ENCODE measurements at regions not wholly inside any gene's neighbourhood (a gene's known extent, or its start where the extent isn't known, plus 50 kb on each side); places are given as distances from the start of the nearest gene placed in this dataset.

DNA sequence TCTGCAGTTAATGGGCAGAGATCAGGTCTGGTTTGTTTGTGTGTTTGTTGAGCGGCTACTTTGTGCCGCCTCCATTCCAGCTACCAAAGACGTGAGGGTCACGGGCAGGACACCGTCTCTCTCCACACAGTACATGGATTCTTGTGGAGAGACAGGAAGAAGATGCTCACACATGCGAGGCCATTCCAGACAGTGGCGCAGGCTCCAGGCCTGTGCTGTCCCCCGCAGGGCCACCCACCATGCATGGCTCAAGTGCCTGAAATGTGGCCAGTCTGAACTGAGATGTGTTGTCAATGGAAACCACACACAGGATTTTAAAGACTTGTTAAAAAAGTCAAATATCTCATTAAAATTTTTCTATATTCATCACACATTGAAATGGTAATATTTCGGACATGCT lies 848.3 kb downstream of the TBC1D22A start:
- DNase-seq (ENCODE audit: low spot score): no peak

DNA sequence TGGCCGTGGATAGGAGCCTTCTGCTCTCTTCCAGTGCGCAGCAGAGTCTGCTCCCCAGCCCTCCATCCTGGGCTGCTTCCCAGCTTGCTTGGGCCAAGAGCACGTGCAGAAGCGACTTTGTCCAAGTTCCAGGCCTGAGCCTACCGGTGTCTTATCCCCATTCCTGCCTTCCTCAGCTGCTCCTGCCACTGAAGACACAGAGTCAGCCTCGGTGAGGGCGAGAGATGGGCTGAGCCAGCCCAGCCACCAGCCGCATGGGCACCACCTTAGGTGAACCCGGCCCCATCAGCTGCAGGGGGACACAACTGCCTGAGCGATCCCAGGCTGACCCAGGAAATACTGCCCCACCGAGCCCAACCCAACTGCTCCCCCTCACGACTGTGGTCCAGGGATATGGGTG lies 847.8 kb downstream of the TBC1D22A start:
- no peak for DNase-seq (ENCODE audit: low spot score)

DNA sequence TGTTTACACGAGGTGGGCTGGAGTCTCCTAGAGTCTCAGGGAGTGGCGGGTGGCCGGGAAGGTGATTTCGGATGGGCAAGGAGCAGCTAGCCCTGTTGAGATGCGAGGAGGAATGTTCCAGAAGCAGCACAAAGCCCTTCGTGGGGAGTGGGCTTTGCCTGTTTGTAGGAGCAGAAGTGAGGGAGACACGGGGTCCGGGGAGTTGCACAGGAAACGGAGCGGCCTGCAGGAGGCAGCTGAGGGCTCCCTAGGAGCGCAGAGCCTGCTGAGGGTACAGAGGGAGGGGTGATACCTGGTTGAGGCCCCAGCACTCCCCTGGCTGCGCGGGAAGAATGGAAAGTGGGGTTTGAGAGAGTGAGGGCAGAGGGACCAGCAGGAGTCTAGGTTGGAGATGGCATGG lies 847.2 kb downstream of the TBC1D22A start:
- no peak for DNase-seq (ENCODE audit: low spot score)

DNA sequence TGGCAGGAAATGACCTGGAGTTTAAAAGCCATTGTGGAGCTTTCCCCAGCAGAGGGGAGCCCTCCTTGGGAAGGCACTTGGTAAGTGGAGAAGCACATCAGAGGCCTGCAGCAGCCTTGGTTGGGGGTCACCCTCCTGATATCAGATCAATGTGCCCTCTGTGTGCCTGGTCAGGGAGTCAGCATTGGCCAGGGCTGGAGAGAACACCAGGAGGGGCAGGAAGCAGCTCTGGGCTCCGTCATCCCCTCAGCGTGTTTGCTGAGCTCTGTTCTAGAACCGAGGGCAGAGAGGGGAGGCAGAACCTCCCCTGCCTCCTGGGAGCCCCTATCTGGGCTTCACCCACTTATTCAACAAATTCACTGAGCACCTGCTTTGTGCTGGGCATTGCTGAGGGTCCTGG lies 846.0 kb downstream of the TBC1D22A start:
- no peak for DNase-seq (ENCODE audit: low spot score)

DNA sequence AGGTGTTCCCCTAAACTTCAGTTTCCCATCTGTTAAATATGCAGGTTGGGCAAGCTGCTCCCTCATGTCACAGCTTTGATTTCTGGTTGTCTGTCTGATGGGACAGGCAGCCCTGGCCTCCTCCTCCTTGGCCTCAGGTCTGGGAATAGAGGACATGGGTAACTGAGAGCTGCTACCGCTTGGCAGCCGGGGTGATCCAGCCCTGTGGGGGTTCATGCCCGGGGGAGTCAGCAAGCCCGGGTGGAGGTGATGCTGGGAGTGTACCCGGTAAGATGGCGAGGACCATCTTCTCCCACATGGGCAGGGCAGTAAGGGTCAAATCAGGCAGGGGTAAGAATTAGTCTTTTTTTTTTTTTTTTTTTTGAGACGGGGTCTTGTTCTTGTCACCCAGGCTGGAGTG lies 845.0 kb downstream of the TBC1D22A start:
- DNase-seq (ENCODE audit: low spot score): no peak

DNA sequence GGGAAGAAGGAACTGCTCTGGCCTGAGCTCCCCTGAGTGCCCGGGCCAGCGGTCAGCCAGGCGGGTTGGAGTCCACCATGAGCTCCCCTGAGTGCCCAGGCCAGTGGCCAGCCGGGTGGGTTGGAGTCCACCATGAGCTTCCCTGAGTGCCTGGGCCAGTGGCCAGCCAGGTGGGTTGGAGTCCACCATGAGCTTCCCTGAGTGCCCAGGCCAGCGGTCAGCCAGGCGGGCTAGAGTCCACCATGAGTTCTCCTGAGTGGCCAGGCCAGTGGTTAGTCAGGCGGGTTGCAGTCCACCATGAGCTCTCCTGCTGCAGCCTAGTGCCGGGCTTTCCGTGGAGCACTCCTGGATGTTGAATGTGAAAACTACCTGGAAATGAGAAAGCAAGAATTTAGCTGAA lies 844.0 kb downstream of the TBC1D22A start:
- no peak for DNase-seq (ENCODE audit: low spot score)

DNA sequence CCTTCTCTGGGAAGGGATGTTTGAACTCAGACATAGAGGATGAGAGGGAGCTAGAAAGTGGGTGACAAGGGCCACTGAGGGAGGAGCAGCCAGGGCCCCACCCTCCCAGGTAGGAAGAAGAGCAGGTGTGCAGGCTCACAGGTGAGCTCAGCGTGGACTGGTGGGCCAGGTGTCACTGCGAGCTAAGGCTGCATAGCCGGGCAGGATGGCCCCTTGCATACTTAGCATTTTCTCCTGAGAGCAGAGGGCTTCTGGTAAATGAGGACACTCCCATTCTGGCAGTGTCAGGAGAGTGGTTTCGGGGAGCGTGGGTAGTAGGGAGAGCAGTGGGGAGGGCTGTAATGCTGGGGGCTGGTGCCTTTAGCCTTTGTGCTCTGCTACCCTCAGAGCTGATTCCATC lies 843.4 kb downstream of the TBC1D22A start:
- DNase-seq (ENCODE audit: low spot score): no peak

DNA sequence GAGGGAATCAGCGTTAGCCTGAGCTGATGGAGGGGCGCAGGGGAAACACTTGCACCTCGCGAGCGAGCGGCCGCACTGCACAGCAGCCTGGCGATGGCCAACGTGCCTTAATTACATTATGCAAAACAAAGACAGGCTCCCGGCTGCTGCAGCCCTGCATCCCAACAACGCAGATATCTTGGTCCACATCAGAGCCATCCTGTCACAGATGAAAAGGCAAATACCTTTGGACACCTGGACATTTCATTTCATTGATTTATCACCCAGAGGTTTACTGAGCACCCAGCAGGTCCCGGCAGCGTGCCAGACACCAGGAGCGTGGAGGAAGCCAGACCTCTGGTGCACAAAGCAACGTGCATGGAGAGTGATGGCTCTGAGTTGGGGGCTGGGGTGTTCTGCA lies 843.0 kb downstream of the TBC1D22A start:
- DNase-seq (ENCODE audit: low spot score): no peak

DNA sequence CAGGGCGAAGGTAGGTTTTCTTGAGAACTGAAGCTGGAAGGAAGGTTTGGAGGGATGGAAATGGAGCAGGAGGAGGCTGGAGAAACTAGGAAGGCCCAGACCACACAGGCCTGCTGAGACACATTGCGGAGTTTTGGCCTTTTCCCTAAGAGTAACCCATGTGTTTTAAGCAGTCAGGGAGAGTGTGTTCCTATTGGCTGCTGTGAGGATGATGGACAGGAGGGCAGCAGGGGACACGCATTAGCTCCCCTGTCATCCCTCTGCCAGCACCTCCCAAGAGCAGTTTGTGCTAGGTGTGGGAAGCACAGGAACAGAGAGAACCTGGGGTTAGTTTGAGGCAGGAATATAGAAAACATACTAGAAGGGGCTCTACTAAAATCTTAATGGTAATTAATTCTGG lies 842.1 kb downstream of the TBC1D22A start:
- DNase-seq (ENCODE audit: low spot score): no peak

DNA sequence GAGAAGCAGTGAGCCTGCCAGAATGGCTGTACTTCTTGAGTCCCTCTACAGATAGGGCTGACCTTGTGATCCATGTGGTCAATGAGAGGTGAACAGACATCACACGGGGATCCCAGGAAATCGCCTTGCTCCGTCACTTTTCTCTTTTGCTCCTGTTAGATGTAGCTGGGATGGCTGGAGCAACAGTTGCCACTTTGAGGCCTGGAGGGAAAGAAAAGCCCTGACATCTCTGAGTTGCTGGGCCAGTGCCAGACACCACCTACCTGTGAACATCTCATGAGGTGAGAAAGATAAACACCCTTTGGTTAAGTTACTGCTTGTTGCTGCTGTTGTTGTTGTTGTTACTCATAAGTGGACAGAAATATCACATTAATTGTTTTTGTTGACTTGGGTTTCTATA lies 840.3 kb downstream of the TBC1D22A start:
- DNase-seq (ENCODE audit: low spot score): no peak

DNA sequence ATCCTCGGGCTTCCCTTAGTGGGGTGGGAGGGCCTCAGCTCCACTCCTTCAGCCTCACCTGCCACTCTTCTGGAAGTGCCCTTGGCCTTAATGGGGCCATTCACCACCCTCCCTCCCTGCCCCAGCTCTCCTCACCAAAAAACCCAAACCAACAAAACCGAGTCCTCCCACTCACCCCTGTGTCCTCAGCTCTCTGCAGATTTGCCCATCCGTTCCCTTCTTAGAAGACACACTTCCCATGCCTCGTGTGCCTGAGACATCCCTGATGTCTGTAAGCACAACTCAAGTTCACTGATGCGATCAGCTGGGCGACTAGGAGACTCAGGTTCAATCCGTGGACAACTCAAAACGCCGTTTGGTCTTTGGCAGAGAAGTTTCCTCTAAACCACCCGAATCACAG lies 839.2 kb downstream of the TBC1D22A start:
- DNase-seq (ENCODE audit: low spot score): no peak

DNA sequence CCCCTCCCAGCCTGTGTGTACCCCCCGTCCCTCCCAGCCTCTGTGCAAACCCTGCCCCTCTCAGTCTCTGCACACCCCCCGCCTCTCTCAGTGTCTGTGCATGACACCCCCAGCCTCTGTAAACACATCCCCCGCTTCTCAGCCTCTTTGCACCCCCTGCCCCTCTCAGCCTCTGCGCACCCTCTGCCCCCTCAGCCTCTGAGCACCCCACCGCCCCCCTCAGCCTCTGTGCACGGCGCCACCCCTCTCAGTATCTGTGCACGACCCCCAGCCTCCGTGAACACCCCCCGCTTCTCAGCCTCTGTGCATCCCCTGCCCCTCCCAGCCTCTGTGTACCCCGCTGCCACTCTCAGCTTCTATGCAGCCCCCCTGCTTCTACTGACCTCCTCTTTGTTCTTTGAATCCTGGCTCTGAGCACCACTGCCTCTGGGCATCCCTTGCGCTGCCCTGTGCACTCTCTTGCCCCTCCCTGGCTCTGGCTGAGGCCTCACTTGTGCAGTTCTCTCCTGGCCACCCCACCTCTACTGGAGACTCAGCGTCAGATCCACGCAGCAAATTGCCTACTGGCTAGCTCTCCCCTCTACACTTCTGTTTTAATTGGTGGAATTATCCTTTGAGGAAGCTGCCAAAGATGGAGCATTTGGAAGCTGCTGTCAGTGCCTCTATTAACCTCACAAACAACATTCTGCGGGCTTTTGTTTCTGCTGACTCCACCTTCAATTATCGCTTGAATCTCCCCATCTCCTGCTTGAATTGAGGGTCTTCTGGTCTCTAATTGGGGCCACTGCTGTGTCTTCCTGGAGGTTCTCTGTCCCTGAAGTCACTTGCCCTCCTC lies 838.6 kb downstream of the TBC1D22A start:
- DNase-seq (ENCODE audit: low spot score): no peak

DNA sequence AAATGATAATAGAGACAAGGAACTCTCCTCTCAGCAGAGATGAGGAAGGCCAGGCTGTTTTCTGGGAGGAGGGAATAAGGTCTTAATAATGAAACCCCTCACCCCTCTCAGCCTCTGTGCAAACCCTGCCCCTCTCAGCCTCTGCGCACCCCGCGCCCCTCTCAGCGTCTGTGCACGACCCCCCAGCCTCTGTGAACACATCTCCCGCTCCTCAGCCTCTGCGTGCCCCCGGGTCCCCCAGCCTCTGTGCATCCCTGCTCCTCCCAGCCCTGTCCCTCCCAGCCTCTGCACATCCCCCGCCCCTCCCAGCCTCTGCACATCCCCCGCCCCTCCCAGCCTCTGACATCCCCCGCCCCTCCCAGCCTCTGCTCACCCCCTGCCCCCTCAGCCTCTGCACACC lies 837.8 kb downstream of the TBC1D22A start:
- no peak for DNase-seq (ENCODE audit: low spot score)

DNA sequence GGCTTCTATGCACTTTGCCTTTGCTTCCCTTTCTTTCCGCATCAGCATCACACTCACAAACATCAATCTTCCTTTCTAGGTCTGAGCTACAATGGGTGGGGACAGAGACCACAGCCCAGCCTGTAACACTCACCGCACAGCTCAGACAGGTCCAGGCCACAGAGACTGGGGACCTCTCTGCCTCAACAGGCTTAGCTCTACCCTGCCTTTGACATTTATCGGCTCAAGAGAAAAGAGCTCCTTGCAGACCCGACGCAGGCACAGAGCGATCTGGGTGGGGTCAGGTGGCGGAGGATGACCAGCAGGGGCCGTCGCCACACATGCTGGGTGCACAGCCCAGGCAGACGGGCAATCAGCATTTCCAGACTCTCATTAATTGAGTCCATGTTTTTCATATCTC lies 837.3 kb downstream of the TBC1D22A start:
- DNase-seq (ENCODE audit: low spot score): no peak

DNA sequence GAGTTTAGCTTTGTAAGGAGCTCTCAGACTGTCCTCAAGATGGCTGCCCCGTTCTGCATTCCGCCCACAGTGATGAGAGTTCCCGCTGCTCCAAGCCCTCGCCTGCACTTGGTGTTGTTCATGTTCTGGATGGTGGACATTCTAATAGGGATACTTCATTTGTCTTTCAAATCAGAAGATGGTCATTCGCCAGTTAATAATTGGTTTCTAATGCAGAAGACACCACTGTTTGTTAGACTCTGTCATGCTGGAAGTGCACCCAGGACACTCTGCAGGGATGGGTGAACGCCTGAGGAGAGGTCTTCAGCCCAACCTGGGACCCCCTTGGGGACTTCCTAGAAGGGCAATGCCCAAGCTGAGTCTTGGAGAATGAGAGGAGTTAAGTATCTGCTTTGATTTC lies 836.4 kb downstream of the TBC1D22A start:
- no peak for DNase-seq (ENCODE audit: low spot score)

DNA sequence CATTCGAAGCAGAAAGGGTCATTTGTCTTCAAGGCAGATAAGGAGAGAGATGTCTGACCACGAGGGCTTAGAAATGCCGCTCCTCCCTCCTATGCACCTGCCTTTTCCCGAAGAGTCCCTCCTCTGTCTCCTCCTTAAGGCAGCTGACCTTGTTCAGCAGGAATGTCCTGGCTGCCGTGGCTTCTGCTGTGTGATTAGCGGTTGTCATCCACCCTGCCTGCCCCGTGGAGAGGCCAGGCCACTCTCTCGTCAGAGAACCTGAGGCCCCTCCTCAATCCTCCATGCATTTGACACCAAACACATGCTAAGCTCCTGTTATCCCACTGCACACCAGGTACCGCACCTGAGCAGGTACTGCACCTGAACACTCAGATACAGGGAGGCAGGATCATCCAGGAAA lies 834.6 kb downstream of the TBC1D22A start:
- no peak for DNase-seq (ENCODE audit: low spot score)

DNA sequence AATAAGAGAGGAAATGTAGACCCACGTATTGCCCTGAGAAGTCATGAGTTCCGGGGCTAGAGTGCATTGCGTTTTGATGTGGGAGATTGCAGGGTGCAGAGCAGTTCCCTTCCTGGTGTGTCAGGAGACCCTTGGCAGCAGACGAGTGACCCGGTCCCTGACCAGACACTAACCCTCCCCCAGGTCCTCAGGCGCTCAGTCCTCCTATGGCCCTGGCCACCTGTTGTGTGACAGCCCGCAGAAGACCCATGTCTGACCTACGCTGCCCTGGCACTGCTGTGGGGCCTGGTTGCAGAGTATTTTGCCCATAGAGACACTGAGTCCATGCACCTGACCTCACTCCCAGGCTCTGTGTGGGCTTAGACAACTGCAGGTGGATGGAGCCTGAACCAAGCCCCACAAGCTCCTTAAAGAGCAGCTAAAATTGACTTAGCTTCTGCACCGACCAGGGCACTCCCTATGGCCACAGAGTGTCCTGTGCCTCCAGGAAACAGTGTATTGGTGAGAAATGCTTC lies 833.8 kb downstream of the TBC1D22A start:
- DNase-seq (ENCODE audit: low spot score): no peak

DNA sequence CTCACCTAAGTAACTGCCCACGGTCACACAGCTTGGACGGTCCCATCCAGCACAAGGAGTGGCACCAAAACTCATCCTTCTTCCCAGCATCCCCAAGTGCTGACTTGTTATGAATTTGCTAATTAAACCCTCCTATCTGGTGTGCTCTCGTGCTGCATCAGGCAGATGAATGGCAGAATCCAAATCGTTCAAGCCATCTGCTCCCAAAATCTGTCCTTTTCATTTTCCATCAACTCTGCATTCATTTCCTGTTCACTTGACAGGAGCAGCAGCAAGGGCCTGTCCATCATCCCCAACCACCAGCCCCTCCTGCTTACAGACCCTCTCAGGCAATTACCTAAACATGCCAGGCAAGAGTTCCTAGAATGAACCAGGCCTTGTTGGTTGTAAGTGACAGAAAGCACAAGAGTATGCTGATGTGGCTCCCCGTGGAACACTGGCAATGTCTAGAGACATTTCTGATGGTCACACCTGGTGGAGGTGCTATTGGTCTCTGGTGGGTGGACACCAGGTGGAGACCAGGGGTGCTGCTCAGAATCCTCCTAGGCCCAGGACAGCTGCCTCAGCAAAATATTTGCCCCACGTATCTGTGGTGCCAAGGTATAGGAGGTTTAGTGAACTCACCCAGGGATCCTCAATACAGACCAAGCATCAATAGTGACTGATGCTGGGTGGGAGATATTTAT lies 832.5 kb downstream of the TBC1D22A start:
- DNase-seq (ENCODE audit: low spot score): no peak

DNA sequence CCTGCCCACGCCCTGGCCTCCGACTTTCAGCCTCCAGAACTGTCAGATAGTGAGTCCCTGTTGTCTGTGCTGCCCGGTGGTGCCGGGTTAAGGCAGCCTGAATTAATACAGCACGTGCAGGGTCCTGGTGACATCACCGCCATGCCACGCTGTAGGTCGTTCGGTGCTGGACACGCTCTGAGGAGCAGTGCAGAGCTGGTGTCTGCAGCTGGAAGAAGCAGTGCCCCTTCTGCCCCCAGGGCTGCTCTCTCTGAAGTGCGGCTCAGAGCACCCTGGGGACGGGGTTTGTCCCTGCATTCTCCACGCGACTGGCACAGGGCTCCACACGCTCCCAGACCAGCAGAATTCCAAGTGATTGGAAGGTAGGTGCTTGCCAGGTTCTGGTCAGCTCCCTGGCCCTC lies 831.5 kb downstream of the TBC1D22A start:
- DNase-seq (ENCODE audit: low spot score): no peak

DNA sequence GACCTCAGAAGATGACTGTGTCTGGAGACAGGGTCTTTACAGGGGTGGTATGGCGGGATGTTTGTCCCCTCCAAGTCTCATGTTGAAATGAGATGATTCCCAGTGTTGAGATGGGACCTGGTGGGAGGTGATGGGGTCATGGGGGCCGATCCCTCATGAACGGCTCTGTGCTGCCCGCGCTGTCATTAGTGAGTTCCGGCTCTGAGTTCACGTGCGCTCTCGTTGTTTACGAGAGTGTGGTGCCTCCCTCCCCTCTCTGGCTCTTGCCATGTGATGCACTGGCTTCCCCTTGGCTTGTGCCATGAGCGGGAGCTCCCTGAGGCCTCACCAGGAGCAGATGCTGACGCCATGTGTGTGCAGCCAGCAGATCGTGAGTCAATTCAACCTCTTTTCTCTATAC lies 830.8 kb downstream of the TBC1D22A start:
- DNase-seq (ENCODE audit: low spot score): no peak

DNA sequence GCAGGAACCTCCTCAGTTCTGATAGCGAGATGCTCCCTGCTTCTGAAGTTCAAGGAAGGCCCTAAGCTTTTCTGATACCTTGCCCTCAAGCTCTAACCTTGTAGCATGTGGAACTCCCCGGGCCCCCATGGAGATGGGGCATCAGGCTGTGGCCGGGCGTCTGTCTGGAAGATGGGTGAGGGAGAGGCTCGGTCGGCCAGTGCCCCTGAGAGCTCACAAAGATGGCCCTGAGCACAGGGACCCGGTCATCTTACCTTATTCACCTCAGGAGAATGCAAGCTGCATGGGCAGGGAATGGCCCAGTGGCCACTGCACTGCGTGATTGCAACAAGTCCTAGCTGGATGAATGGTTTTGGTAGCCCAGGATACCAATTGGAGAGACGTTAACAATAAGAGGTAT lies 830.3 kb downstream of the TBC1D22A start:
- DNase-seq (ENCODE audit: low spot score): no peak

DNA sequence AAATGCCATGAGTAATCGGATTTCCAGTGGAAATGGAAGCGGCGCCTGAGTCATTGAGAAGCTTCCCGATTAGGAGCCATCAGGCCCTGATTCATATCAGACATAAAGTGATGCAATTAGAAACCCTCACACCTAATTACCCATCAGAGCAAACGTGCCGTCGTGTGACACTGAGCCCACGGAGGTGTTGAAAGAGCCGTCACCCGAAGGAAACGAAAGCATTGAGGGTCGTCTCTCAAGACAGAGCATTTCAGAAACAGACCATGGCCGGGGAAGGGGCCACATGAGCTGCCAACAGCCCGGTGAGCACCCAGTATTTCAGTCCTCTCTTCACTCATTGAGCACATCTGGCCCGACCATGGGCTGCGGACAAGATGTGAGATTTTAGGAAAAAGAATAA lies 829.3 kb downstream of the TBC1D22A start:
- DNase-seq (ENCODE audit: low spot score): no peak

DNA sequence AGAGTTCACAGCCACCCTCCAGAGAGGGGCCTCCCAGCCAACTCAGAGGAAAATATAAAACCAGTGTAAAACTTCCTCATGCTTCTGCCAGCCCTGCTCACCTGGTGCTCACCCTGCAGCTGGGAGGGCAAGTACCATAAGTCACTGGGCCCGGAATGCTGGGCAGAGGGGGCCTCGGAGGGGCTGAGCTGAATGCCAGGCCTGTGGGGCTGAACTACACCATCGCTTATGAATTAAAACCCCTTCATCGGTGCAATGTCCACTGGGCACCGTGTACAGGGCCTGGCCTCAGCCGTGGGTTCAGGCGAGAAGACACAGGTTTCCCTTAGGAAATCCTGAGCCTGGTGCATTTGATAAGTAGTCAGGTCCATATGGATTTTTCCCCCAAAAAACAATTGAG lies 828.6 kb downstream of the TBC1D22A start:
- no peak for DNase-seq (ENCODE audit: low spot score)

Measured in iPS-NIHi11 (cell line).